DND-41 (cell line): ENCODE measurements at regions not wholly inside any gene's neighbourhood (a gene's known extent, or its start where the extent isn't known, plus 50 kb on each side); places are given as distances from the start of the nearest gene placed in this dataset.

Experiments
- EZH2 ChIP-seq: IDR thresholded peaks from 3 replicates; pipeline ENCODE4 v1.6.1; 2012; ENCODE audit warnings: borderline replicate concordance, low read depth, mild to moderate bottlenecking, moderate library complexity, low read length, inconsistent platforms; ENCODE audit not compliant: severe bottlenecking
- TF ChIP-seq, protein P1 (sequence below): IDR thresholded peaks from 2 replicates; pipeline ENCODE4 v1.5.1; 2012; ENCODE audit warnings: borderline replicate concordance, low read length, moderate library complexity, mild to moderate bottlenecking; ENCODE audit not compliant: poor library complexity, severe bottlenecking; ENCODE audit errors: extremely low read depth

DNA sequence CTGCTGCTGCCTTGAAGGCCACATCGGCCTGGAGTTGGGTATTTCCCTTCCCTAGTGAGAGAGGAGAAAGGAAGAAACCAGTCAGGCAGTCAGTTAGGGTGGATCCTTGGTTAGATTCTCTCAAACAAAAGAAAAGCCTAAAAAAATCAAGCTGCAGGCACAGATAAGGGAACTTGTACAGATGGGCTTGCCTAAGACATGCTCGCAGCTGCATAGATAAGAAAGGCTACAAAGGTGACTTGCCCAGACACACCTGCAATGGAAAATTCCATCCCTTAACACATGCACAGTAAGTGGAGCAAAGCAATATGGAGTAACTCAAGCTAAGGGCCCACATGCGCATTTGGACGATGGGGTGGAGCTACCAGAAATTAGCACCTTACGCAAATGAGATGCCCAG lies 199.7 kb upstream of the ARPP21 start:
- TF ChIP-seq, protein P1, sequence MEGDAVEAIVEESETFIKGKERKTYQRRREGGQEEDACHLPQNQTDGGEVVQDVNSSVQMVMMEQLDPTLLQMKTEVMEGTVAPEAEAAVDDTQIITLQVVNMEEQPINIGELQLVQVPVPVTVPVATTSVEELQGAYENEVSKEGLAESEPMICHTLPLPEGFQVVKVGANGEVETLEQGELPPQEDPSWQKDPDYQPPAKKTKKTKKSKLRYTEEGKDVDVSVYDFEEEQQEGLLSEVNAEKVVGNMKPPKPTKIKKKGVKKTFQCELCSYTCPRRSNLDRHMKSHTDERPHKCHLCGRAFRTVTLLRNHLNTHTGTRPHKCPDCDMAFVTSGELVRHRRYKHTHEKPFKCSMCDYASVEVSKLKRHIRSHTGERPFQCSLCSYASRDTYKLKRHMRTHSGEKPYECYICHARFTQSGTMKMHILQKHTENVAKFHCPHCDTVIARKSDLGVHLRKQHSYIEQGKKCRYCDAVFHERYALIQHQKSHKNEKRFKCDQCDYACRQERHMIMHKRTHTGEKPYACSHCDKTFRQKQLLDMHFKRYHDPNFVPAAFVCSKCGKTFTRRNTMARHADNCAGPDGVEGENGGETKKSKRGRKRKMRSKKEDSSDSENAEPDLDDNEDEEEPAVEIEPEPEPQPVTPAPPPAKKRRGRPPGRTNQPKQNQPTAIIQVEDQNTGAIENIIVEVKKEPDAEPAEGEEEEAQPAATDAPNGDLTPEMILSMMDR: no peak
- no peak for TF ChIP-seq EZH2
